ENCODE measurements at regions not wholly inside any gene's neighbourhood (a gene's known extent, or its start where the extent isn't known, plus 50 kb on each side); places are given as distances from the start of the nearest gene placed in this dataset.

GRCh38 chr4:114728426-114728825 lies 129.8 kb downstream of the UGT8 start:
- FAIRE-seq (no peak), DNase-seq (ENCODE audit: low read depth) (no peak)
- Histone ChIP-seq H3K36me3 (ENCODE audit: control insufficient read depth, insufficient read depth, low read length) (no peaks in the 10 kb centered on the region), H3K27me3 (ENCODE audit: control insufficient read depth, insufficient read depth, low read length) (no peaks in the 10 kb centered on the region), H3K4me3 (ENCODE audit: low read depth, low read length) (no peak overlapping the region)
- no peak for TF ChIP-seq CTCF (IDR thresholded peaks at IDR 0.05; ENCODE audit: insufficient read depth, low read length, severe bottlenecking)

DNA sequence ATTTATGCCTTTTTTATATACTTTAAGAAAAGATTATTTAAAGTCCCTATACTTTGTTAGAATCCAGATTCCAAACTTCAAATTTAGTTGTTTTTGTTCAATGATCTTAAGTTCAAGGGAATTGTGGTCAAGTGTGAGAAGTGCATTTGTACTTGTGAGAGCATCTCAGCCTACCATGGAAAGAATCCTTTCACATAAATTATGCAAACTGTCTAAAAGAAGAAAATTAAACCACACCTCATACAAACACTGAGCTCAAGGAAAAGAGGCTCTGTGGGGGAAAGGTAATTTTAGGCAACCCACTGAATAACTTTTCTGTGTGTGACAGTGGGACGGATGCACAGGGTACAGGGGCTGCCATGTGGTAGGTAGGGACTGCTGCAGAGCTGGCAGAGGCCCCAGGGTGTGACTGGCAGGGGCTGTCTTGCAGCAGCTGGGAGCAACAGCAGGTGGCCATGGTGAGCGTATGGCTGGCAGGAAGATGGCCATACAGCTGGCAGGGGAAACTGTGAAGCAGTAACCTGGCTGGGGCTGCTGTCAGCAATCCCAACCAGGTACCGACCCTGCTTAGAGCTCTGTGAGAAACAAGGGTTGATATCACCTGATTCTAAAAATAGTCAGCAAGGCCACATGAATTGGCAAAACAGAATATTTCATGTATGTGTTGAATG lies 130.6 kb downstream of the UGT8 start:
- Histone ChIP-seq H3K27me3 (ENCODE audit: control insufficient read depth, insufficient read depth, low read length) (no peaks in the 10 kb centered on the region), H3K36me3 (ENCODE audit: control insufficient read depth, insufficient read depth, low read length) (no peaks in the 10 kb centered on the region), H3K4me3 (ENCODE audit: low read depth, low read length) (no peak overlapping the region)
- no peak for TF ChIP-seq CTCF (IDR thresholded peaks at IDR 0.05; ENCODE audit: insufficient read depth, low read length, severe bottlenecking)
- DNase-seq (ENCODE audit: low read depth): no peak
- no peak for FAIRE-seq

DNA sequence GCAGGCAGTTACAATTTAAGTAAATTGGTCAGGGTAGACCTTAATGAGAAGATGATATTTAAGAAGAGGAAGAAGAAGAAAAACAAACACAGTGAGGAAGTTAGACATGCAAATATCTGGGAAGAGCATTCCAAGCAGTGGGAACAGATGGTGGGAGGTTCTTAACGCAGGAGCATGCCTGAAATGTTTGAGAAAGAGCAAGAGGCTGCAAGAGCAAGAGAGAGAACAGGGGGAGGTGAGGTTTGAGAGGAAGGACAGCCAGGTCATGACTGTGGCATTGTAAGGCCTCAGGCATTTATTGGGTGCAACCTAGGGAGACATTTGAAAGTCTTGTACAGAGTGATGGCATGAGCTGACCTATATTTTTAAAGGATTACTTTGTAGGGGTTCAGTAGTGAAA lies 136.0 kb downstream of the UGT8 start:
- no peak for TF ChIP-seq CTCF (IDR thresholded peaks at IDR 0.05; ENCODE audit: insufficient read depth, low read length, severe bottlenecking)
- H3K36me3 ChIP-seq (ENCODE audit: control insufficient read depth, insufficient read depth, low read length): no peaks in the 10 kb centered on the region
- DNase-seq (ENCODE audit: low read depth) (no peak), FAIRE-seq (no peak)
- no peak overlapping the region for H3K4me3 ChIP-seq (ENCODE audit: low read depth, low read length)
- no peaks in the 10 kb centered on the region for H3K27me3 ChIP-seq (ENCODE audit: control insufficient read depth, insufficient read depth, low read length)

DNA sequence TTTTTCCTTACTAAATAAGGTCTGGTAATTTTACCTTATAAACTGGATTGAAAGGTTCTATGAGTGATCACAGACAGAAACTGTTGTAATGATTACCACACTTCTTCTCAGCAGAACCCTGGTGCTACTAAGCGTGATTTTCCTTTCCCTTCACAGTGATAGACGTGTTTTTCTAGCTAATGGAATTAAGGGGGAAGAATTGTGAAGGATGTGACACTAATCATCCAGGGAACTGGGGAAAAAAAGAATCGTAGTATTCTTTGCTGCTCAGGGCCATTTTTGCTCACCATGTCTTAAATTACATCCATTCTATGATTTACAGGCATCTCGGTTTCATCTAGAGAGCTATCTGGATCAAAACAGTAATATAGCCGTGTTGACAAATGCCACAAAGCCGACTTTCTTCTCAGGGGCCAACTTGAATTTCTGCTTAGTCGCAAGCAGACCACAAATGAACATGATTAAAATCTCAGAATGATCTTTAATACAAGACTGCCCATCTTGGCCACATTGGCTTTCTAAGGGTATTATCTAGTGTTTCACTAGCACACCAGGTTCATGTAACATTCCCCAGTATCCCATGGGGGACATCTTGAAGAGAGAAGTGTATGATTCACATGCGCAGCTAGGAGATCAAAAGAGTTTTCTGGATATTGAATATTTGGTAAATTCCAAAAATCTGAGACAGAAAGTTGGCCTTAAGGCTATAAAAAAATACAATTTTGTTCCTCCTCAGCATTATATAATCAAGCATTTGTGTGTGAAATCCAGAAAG lies 154.0 kb downstream of the UGT8 start:
- Histone ChIP-seq H3K27me3 (ENCODE audit: control insufficient read depth, insufficient read depth, low read length) (no peaks in the 10 kb centered on the region), H3K4me3 (ENCODE audit: low read depth, low read length) (no peak overlapping the region), H3K36me3 (ENCODE audit: control insufficient read depth, insufficient read depth, low read length) (no peaks in the 10 kb centered on the region)
- no peak for DNase-seq (ENCODE audit: low read depth)
- no peak for TF ChIP-seq CTCF (IDR thresholded peaks at IDR 0.05; ENCODE audit: insufficient read depth, low read length, severe bottlenecking)
- FAIRE-seq: no peak

DNA sequence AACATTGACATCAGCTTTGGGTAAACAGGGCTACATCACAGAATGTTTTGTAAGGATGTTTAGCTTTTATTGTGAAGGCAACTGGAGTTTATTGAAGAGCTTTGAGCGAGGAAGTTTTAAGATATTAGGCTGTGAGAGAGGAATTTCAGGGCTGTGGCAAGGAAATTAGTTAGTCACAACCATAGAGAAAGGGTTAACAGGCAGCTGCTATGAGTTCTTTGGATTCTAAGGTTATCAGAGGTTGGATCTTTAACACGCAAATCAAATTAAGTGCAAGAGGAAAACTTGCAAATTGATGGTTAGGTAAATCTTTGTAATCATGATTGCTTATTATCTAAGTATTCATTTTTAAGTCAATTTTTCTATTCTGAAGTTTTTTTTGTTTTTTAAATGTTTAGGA lies 156.0 kb downstream of the UGT8 start:
- no peaks in the 10 kb centered on the region for H3K36me3 ChIP-seq (ENCODE audit: control insufficient read depth, insufficient read depth, low read length)
- no peak overlapping the region for H3K4me3 ChIP-seq (ENCODE audit: low read depth, low read length)
- TF ChIP-seq CTCF (IDR thresholded peaks at IDR 0.05; ENCODE audit: insufficient read depth, low read length, severe bottlenecking): no peak
- DNase-seq (ENCODE audit: low read depth) (no peak), FAIRE-seq (no peak)
- no peaks in the 10 kb centered on the region for H3K27me3 ChIP-seq (ENCODE audit: control insufficient read depth, insufficient read depth, low read length)

Measured in bronchial epithelial cell (primary cell).